ENCODE measurements at regions not wholly inside any gene's neighbourhood (a gene's known extent, or its start where the extent isn't known, plus 50 kb on each side); places are given as distances from the start of the nearest gene placed in this dataset.

DNA sequence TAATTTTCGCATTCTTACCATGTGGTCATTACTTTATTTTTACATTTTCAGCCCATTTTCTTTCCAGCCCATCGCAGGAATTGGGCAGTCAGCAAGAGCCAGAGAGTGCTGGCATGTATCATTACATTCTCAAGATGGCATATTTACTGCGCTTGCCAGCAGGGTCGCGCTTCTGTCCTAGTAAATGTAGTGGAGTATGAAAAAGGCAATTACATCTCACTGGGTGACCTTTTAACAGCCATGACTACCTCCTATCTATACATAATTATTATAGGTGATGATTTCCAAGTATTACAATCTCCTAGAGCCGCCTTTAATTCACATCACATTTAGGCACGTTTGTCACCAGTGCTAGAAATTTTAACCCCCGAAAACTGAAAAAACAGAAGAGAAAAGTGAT is 433.7 kb upstream of the MGMT start:
- no peaks in the 10 kb centered on the region for H3K79me2 ChIP-seq (ENCODE audit: insufficient read depth, low read length)
- H3K9ac ChIP-seq (ENCODE audit: low read length) = no peak overlapping the region
- H3K27me3 ChIP-seq (ENCODE audit: insufficient read depth, low read length) = no peaks in the 10 kb centered on the region; the same call in 1 of the 2 replicates
- no peak overlapping the region for H3K4me2 ChIP-seq (ENCODE audit: low read length)
- H3K4me3 ChIP-seq (ENCODE audit: low read depth, low read length, poor library complexity, severe bottlenecking) = no peak overlapping the region
- H3K9me2 ChIP-seq (ENCODE audit: low read depth, low read length) = no peaks in the 10 kb centered on the region
- no peaks in the 10 kb centered on the region for H3K9me3 ChIP-seq (ENCODE audit: low read length)
- H2AFZ ChIP-seq (ENCODE audit: low read length) = no peak overlapping the region
- no peaks in the 10 kb centered on the region for H3F3A ChIP-seq (ENCODE audit: insufficient read depth, low read length)
- no peaks in the 10 kb centered on the region for H3K4me1 ChIP-seq (ENCODE audit: insufficient read depth, low read length, severe bottlenecking)
- H3K27ac ChIP-seq (ENCODE audit: low read depth, low read length, poor library complexity, severe bottlenecking) = no peak overlapping the region
- no peaks in the 10 kb centered on the region for H3K36me3 ChIP-seq (ENCODE audit: insufficient read depth, low read length)
- TF ChIP-seq CTCF (IDR thresholded peaks at IDR 0.05; ENCODE audit: low read length) (no peak), EZH2 (IDR thresholded peaks at IDR 0.05; ENCODE audit: borderline replicate concordance, low read length) (no peak)
- H4K20me1 ChIP-seq (ENCODE audit: insufficient read depth, low read length) = no peaks in the 10 kb centered on the region

GRCh38 chr10:129033790-129034272 is 433.2 kb upstream of the MGMT start:
- Histone ChIP-seq H3K4me2 (ENCODE audit: low read length) (no peak overlapping the region), H3K4me1 (ENCODE audit: insufficient read depth, low read length, severe bottlenecking) (no peaks in the 10 kb centered on the region), H3F3A (ENCODE audit: insufficient read depth, low read length) (no peaks in the 10 kb centered on the region), H3K27me3 (ENCODE audit: insufficient read depth, low read length) (no peaks in the 10 kb centered on the region; the same call in 1 of the 2 replicates), H3K27ac (ENCODE audit: low read depth, low read length, poor library complexity, severe bottlenecking) (no peak overlapping the region), H3K9ac (ENCODE audit: low read length) (no peak overlapping the region), H3K79me2 (ENCODE audit: insufficient read depth, low read length) (no peaks in the 10 kb centered on the region), H3K9me2 (ENCODE audit: low read depth, low read length) (no peaks in the 10 kb centered on the region), H3K36me3 (ENCODE audit: insufficient read depth, low read length) (no peaks in the 10 kb centered on the region), H3K4me3 (ENCODE audit: low read depth, low read length, poor library complexity, severe bottlenecking) (no peak overlapping the region), H4K20me1 (ENCODE audit: insufficient read depth, low read length) (no peaks in the 10 kb centered on the region), H2AFZ (ENCODE audit: low read length) (no peak overlapping the region), H3K9me3 (ENCODE audit: low read length) (no peaks in the 10 kb centered on the region)
- TF ChIP-seq CTCF (IDR thresholded peaks at IDR 0.05; ENCODE audit: low read length) (no peak), EZH2 (IDR thresholded peaks at IDR 0.05; ENCODE audit: borderline replicate concordance, low read length) (no peak)

- H3K4me3 ChIP-seq (ENCODE audit: low read depth, low read length, poor library complexity, severe bottlenecking) = no peak overlapping the region
- no peaks in the 10 kb centered on the region for H4K20me1 ChIP-seq (ENCODE audit: insufficient read depth, low read length)
- no peak overlapping the region for H3K9ac ChIP-seq (ENCODE audit: low read length)
- no peaks in the 10 kb centered on the region for H3K79me2 ChIP-seq (ENCODE audit: insufficient read depth, low read length)
- H3K9me2 ChIP-seq (ENCODE audit: low read depth, low read length) = no peaks in the 10 kb centered on the region
- no peak overlapping the region for H3K27ac ChIP-seq (ENCODE audit: low read depth, low read length, poor library complexity, severe bottlenecking)
- no peak overlapping the region for H3K4me2 ChIP-seq (ENCODE audit: low read length)
- H3K9me3 ChIP-seq (ENCODE audit: low read length) = no peaks in the 10 kb centered on the region
- no peak overlapping the region for H2AFZ ChIP-seq (ENCODE audit: low read length)
- H3K36me3 ChIP-seq (ENCODE audit: insufficient read depth, low read length) = no peaks in the 10 kb centered on the region
- H3K27me3 ChIP-seq (ENCODE audit: insufficient read depth, low read length) = no peaks in the 10 kb centered on the region; the same call in 1 of the 2 replicates
- no peaks in the 10 kb centered on the region for H3F3A ChIP-seq (ENCODE audit: insufficient read depth, low read length)
- TF ChIP-seq EZH2 (IDR thresholded peaks at IDR 0.05; ENCODE audit: borderline replicate concordance, low read length) (no peak), CTCF (IDR thresholded peaks at IDR 0.05; ENCODE audit: low read length) (no peak)
- no peaks in the 10 kb centered on the region for H3K4me1 ChIP-seq (ENCODE audit: insufficient read depth, low read length, severe bottlenecking)
Measured at GRCh38 chr10:129035052-129035827, 431.8 kb upstream of the MGMT start.
